NCI-H748 treated with DMSO at 0.1 percent for 48 hours (cell line): ENCODE measurements at regions not wholly inside any gene's neighbourhood (a gene's known extent, or its start where the extent isn't known, plus 50 kb on each side); places are given as distances from the start of the nearest gene placed in this dataset.

Experiments
- DNase-seq: peaks from one replicate; lab custom pipeline; 2025; lab: John Stamatoyannopoulos, UW

- DNase-seq = no peak
Observed at GRCh38 chr1:232445361-232446106, 184.4 kb downstream of the SIPA1L2 start.

GRCh38 chr1:232443372-232443771 is 186.6 kb downstream of the SIPA1L2 start:
- DNase-seq = no peak

- DNase-seq = no peak
Observed at GRCh38 chr1:232441036-232441411, 188.9 kb downstream of the SIPA1L2 start.

- DNase-seq = no peak
Observed at GRCh38 chr1:232440325-232441035, 189.5 kb downstream of the SIPA1L2 start.

GRCh38 chr1:232439011-232439410 is 190.9 kb downstream of the SIPA1L2 start:
- DNase-seq = no peak

- DNase-seq = no peak
Observed at GRCh38 chr1:232438476-232438875, 191.5 kb downstream of the SIPA1L2 start.

- DNase-seq = no peak
Observed at GRCh38 chr1:232437510-232437909, 192.4 kb downstream of the SIPA1L2 start.

- no peak for DNase-seq
Observed at GRCh38 chr1:232435729-232436128, 194.2 kb downstream of the SIPA1L2 start.

- DNase-seq = no peak
Observed at GRCh38 chr1:232432313-232432712, 197.6 kb downstream of the SIPA1L2 start.

GRCh38 chr1:232431748-232432147 is 198.2 kb downstream of the SIPA1L2 start:
- DNase-seq = no peak

GRCh38 chr1:232431326-232431725 is 198.6 kb downstream of the SIPA1L2 start:
- DNase-seq = no peak

- DNase-seq = no peak
Observed at GRCh38 chr1:232430467-232430866, 199.5 kb downstream of the SIPA1L2 start.

GRCh38 chr1:232428786-232429530 is 201.0 kb downstream of the SIPA1L2 start:
- DNase-seq = peak; percentile 56

- no peak for DNase-seq
Observed at GRCh38 chr1:232428036-232428645, 201.8 kb downstream of the SIPA1L2 start.

GRCh38 chr1:232426801-232427200 is 203.1 kb downstream of the SIPA1L2 start:
- DNase-seq = no peak

- no peak for DNase-seq
Observed at GRCh38 chr1:232425421-232425820, 204.5 kb downstream of the SIPA1L2 start.

GRCh38 chr1:232423591-232423990 is 206.3 kb downstream of the SIPA1L2 start:
- DNase-seq = no peak

GRCh38 chr1:232422898-232423297 is 207.0 kb downstream of the SIPA1L2 start:
- DNase-seq = no peak

- DNase-seq = no peak
Observed at GRCh38 chr1:232422098-232422497, 207.8 kb downstream of the SIPA1L2 start.

GRCh38 chr1:232421143-232421796 is 208.7 kb downstream of the SIPA1L2 start:
- peak; percentile 62 for DNase-seq

- DNase-seq = no peak
Observed at GRCh38 chr1:232417636-232418248, 212.2 kb downstream of the SIPA1L2 start.
